HG02610 (cell line): ENCODE measurements at regions not wholly inside any gene's neighbourhood (a gene's known extent, or its start where the extent isn't known, plus 50 kb on each side); places are given as distances from the start of the nearest gene placed in this dataset.
"Not testable (repeated sequence)": the region's sequence is repeated elsewhere in the genome, so short reads cannot be mapped to it uniquely, and the experiment has no call there.

Experiments
- ATAC-seq: cut with Tn5 transposase; IDR thresholded peaks from one replicate; pipeline ENCODE4 v1.9.1; 2021; ENCODE audit warnings: mild to moderate bottlenecking, moderate library complexity; ENCODE audit not compliant: unreplicated experiment

GRCh38 chr12:47378222-47378582, 298.4 kb upstream of the AMIGO2 start:
- no peak for ATAC-seq

DNA sequence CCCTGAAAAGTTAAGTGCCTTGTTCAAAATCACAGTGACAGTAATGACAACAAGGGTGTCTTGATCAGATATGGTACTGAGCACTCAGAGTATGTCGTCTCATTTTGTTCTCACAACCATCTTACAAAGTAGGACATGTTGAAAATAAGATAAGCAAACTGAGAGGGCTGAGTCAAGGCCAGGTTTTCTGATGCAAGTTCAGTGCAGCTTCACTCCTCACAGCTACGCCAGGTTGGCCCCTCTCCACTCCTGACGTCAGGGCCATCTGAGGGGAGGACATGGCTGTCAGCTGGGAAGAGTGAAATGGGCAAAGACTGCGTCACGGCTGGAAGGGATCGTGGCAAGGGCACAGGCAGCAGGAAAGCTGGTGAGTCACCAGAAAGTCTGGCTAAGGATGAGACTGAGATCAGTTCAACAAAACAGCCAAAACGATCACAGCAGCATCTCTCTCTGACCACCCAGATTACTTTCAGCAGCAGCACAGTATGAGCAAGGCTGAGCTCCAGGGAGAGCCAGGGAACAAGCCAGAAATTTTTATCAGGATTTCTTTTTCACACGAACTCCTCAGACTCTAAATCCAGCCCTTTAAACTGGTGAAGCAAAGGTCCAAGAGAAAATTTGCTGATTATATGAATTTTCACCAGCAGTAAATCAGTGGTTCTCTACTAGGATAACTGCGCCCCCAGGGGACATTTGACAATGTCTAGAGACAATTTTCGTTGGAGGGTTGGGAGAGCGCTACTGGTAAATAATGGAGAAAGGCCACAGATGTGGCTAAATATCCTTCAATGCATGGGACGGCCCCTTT, 297.9 kb upstream of the AMIGO2 start:
- ATAC-seq, result no peak

DNA sequence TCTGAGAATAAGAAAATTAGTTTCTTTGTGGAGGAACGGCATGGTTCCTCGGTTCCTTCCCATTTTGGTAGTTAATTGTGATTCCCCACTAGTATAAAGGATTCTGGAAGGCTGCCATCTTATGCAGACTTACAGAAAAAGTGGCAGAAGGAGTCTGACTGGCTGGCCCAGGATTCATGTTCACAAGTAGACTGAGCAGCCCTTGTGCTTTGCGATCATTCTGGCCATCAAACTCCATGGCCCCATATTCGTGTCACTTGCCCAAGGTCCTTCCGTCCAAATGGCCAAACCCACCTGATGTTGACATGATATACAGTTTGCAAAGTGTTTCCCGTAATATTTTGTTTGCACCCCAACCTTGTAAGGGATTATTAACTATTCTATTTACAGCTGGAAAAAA, 297.2 kb upstream of the AMIGO2 start:
- no peak for ATAC-seq

DNA sequence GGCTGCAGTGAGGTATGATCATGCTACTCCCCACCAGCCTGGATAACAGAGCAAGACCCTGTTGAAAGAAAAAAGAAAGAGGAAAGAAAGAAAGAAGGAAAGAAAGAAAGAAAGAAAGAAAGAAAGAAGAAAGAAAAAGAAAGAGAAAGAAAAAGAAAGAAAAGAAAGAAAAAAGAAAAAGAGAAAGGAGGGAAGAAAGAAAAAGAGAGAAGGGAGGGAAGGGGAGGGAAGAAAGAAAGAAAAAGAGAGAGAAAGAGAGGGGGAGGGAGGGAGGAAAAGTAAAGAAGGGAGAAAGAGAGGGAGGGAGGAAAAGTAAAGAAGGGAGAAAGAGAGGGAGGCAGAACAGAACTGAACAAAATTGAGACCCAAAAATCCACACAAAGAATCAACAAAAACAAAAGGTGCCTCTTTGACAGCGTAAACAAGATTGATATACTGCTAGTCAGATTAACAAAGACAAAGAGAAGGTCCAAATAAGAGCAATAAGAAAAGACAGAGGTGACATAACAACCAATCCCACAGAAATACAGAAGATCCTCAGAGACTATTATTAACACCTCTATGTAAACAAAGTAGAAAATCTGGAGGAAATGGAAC, 293.9 kb upstream of the AMIGO2 start:
- no peak for ATAC-seq

- ATAC-seq, result no peak
These were observed 290.7 kb upstream of the AMIGO2 start for GRCh38 chr12:47370421-47370820.

DNA sequence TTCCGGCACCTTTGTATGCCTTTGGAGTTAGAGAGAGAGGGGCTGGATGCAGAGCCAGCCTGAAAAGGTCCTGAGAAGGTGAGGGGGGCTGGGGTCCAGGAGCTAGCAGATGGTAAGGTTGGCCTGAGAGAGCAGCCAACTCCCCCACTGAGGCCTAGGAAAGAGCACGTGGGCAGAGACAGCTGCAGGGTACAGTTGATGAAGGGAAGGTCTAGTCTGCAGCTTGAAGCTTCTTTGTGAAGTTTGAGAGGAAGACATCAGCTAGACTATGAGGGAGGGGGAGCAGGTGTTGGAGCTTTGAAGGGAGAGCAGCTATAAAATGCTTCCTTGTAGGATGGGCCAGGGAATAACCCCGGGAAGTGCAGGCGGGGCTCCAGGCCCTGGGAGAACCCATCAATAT, 289.3 kb upstream of the AMIGO2 start:
- no peak for ATAC-seq

DNA sequence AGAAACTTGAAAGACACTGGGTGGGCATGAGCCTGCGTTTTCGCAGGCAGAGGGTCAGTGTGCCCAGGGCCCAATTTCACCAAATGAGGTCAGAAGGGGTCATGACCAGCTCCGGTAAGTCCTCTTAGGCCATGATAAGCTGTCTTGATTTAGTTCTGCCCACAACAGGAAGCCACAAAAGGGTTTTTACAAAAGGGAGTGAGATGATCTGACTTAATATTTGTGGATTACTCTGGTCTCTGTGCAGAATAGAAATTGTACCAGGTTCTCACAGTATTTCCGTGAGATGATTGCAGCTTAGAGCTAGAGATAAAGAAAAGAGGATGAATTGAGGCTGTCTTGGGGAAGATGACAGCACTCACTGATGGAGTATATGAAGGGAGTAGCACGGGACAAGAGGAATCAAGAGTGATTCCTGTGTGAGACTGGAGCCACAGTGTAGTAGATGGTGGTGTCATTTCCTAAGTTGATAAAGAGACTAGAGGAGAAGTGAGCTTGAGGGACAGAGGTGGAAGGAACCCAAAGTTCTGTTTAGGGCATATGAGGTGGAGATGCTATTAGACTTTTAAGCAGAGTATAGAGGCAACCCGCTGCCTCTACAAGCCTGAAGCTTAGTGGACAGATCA, 288.3 kb upstream of the AMIGO2 start:
- no peak for ATAC-seq

- ATAC-seq, result no peak
These were observed 286.8 kb upstream of the AMIGO2 start for GRCh38 chr12:47366579-47366978.

- no peak for ATAC-seq
These were observed 286.4 kb upstream of the AMIGO2 start for GRCh38 chr12:47366157-47366556.

GRCh38 chr12:47365443-47366076, 285.8 kb upstream of the AMIGO2 start:
- not testable (repeated sequence) for ATAC-seq

DNA sequence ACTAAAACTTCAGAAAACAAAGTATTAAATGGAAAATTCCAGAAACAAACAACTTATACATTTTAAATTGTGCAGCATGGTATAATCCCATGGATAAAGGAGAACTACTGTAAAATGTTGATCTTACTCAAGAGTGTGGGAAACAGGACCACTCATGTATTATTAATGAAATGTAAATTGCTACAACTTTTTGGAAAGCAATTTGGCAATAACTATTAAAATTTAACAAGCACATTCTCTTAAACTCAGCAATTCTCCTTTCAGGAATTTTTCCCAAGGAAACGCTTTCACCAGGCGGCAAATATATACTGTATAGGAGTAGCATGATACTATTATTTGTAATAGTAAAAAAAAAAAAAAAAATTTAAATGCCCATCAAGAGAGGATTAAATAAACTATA, 284.5 kb upstream of the AMIGO2 start:
- no peak for ATAC-seq

DNA sequence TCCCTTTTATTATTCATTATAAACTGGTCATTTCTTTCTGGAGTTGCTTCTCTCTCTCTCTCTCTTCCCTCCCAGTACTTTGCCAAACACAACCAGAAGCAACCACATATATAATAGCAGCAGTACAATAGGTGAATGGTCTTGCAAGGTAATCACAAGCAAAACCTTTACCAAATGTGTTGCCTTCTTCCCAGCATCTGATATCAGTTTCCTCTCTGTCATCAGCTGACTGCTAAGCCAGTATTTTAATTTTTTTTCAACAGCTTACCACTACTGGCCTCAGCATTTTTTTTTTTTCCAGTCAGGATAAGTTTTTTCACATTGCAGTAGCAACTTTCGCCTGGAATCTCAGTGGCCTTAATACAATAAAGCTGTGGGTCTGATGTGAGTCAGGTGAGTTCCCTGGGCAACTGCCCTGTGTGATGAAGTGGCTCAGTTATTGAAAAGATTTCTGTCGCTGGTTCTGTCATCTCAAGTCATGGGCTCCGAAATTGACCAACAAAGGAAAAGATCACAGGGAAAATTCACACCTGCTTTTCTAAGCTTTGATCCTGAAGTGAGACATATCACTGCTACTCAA, 282.5 kb upstream of the AMIGO2 start:
- ATAC-seq, result no peak

GRCh38 chr12:47361389-47362021, 281.7 kb upstream of the AMIGO2 start:
- peak; percentile 64 for ATAC-seq

- no peak for ATAC-seq
These were observed 281.1 kb upstream of the AMIGO2 start for GRCh38 chr12:47360771-47361388.

- ATAC-seq, result no peak
These were observed 280.3 kb upstream of the AMIGO2 start for GRCh38 chr12:47360093-47360480.

GRCh38 chr12:47359310-47360092, 279.7 kb upstream of the AMIGO2 start:
- no peak for ATAC-seq

DNA sequence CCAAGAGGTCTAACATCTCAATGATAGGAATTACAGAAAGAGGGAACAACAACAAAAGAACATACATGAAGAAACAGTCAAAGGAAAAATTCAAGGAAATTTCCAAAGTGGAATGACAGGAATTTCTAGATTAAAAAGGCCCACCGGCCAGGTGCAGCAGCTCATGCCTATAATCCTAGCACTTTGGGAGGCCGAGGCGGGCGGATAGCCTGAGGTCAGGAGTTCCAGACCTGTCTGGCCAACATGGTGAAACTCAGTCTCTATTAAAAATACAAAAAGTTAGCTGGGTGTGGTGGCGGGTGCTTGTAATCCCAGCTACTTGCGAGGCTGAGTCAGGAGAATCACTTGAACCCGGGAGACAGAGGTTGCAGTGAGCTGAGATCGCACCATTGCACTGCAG, 277.2 kb upstream of the AMIGO2 start:
- ATAC-seq, result not testable (repeated sequence)

- peak; percentile 89 for ATAC-seq
These were observed 276.5 kb upstream of the AMIGO2 start for GRCh38 chr12:47356129-47356700.

DNA sequence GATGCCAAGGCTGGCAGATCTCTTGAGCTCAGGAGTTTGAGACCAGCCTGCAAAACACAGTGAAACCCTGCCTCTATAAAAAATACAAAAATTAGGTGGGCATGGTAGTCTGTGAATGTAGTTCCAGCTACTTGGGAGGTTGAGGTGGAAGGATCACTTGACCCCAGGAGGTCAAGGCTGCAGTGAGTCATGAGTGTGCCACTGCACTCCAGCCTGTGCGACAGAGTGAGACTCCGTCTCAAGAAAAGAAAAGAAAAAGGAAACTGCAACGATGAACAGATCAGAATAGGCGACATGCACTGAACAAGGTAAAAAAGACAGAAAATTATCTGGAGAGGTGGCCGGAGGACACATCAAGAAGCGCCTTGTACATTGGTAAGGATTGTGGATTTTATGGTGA, 273.7 kb upstream of the AMIGO2 start:
- ATAC-seq, result no peak
